HEK293T (cell line): ENCODE measurements at regions not wholly inside any gene's neighbourhood (a gene's known extent, or its start where the extent isn't known, plus 50 kb on each side); places are given as distances from the start of the nearest gene placed in this dataset.

Source experiments
- CTCF ChIA-PET: fragments of 350-600 bp; formaldehyde crosslinking; extraction: SDS; loops from one replicate; lab custom pipeline; 2021; ENCODE audit warnings: antibody characterized with exemption, inconsistent platforms; lab: Yijun Ruan, JAX
- POLR2A ChIA-PET: fragments of 350-600 bp; formaldehyde crosslinking; extraction: SDS; loops from one replicate; lab custom pipeline; 2020; ENCODE audit warnings: antibody characterized with exemption, inconsistent platforms; lab: Yijun Ruan, JAX
- DNase-seq: peaks from one replicate; pipeline ENCODE4 v3.0.0; 2012; ENCODE audit warnings: mixed read lengths; ENCODE audit errors: extremely low spot score
- ARNT ChIP-seq: fragments of 450-650 bp; IDR thresholded peaks from 2 replicates; pipeline ENCODE4 v1.6.1; 2017; ENCODE audit warnings: mild to moderate bottlenecking
- BHLHE40 ChIP-seq: fragments of 450-650 bp; IDR thresholded peaks from 2 replicates; pipeline ENCODE4 v1.6.1; 2016; ENCODE audit warnings: mild to moderate bottlenecking, moderate library complexity, borderline replicate concordance
- CTBP1 ChIP-seq: fragments of 450-650 bp; IDR thresholded peaks from 2 replicates; pipeline ENCODE4 v1.6.1; 2016; ENCODE audit warnings: borderline replicate concordance
- ELF4 ChIP-seq: fragments of 450-650 bp; IDR thresholded peaks from 2 replicates; pipeline ENCODE4 v1.6.1; 2017; ENCODE audit warnings: antibody characterized with exemption
- FOXA1 ChIP-seq: fragments of 450-650 bp; IDR thresholded peaks from 2 replicates; pipeline ENCODE4 v1.6.1; 2016; ENCODE audit warnings: mild to moderate bottlenecking
- FOXK2 ChIP-seq: fragments of 450-650 bp; IDR thresholded peaks from 2 replicates; pipeline ENCODE4 v1.6.1; 2016; ENCODE audit warnings: mild to moderate bottlenecking
- FOXM1 ChIP-seq: fragments of 450-650 bp; IDR thresholded peaks from 2 replicates; pipeline ENCODE4 v1.6.1; 2017; ENCODE audit warnings: mild to moderate bottlenecking, borderline replicate concordance
- HDGF ChIP-seq: fragments of 450-650 bp; IDR thresholded peaks from 2 replicates; pipeline ENCODE4 v1.6.1; 2017; ENCODE audit warnings: antibody characterized with exemption, borderline replicate concordance
- L3MBTL2 ChIP-seq: fragments of 450-650 bp; conservative IDR thresholded peaks from 2 replicates; pipeline ENCODE4 v1.6.1; 2016; ENCODE audit warnings: mild to moderate bottlenecking
- LEF1 ChIP-seq: fragments of 450-650 bp; IDR thresholded peaks from 2 replicates; pipeline ENCODE4 v1.6.1; 2017; ENCODE audit warnings: mild to moderate bottlenecking, borderline replicate concordance
- NFRKB ChIP-seq: fragments of 450-650 bp; IDR thresholded peaks from 2 replicates; pipeline ENCODE4 v1.6.1; 2016; ENCODE audit warnings: mild to moderate bottlenecking, moderate library complexity
- SP1 ChIP-seq: fragments of 450-650 bp; IDR thresholded peaks from 2 replicates; pipeline ENCODE4 v1.6.1; 2017
- SUZ12 ChIP-seq: fragments of 450-650 bp; IDR thresholded peaks from 2 replicates; pipeline ENCODE4 v1.6.1; 2016; ENCODE audit warnings: mild to moderate bottlenecking
- TARDBP ChIP-seq: fragments of 450-650 bp; IDR thresholded peaks from 2 replicates; pipeline ENCODE4 v1.6.1; 2016
- ZNF384 ChIP-seq: fragments of 450-650 bp; IDR thresholded peaks from 2 replicates; pipeline ENCODE4 v1.6.1; 2016
- TF ChIP-seq, protein P1 (sequence below): fragments of 450-650 bp; IDR thresholded peaks from 2 replicates; pipeline ENCODE4 v1.6.1; 2016

DNA sequence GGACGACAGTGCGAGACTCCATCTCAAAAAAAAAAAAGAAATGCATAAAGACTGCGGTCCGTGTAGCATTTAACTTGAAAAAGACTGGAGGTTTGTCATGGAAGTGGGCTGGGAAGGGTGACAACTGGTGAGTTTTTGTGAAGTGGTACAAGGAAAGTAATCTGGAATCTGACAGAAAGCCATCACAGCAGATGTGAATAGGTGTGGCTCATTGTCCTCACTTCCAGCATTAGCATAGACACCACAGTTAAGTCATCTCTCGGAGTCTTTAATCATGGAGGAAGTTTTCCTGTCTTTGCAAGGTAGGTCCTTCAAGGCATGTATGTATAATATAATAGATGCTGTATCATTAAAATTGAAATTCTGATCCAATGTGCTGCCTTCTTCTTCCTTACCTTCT lies 453.2 kb downstream of the TFAP2A start:
- DNase-seq: no peak
- TF ChIP-seq FOXA1 (no peak), LEF1 (no peak), ZNF384 (no peak), SUZ12 (no peak), ELF4 (no peak), SP1 (no peak), FOXK2 (no peak), FOXM1 (no peak), L3MBTL2 (no peak), NFRKB (no peak), HDGF (no peak), CTBP1 (no peak), TARDBP (no peak), BHLHE40 (no peak), ARNT (no peak)
- TF ChIP-seq, protein P1, sequence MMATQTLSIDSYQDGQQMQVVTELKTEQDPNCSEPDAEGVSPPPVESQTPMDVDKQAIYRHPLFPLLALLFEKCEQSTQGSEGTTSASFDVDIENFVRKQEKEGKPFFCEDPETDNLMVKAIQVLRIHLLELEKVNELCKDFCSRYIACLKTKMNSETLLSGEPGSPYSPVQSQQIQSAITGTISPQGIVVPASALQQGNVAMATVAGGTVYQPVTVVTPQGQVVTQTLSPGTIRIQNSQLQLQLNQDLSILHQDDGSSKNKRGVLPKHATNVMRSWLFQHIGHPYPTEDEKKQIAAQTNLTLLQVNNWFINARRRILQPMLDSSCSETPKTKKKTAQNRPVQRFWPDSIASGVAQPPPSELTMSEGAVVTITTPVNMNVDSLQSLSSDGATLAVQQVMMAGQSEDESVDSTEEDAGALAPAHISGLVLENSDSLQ: no peak
- ChIA-PET CTCF (no interaction called here), POLR2A (no interaction called here)

DNA sequence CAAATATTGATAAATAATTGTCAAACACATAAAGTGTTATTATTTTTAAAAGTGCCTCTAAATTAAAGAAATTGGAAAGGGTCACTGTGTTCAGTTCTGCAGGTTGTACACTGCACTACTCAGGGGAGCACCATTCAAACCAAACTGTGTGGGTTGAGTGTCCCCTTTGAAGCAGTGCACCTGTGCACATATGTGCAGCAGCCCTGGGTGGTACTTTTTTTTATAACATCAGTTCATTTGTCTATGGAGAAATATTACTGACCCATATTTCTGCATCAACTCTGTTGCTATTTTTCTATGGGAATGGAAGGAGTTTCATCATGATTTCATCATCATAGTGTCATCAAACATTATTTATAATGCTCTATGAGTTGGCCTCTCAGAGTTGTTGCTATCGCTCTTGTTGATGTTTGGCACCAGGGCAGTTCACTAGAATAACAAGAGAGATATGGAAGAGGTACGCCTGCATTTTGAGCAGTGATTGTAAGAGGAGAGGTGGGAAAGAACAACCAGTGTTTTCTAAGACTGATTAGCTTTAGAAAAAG lies 457.6 kb downstream of the TFAP2A start:
- POLR2A ChIA-PET: no interaction called here

DNA sequence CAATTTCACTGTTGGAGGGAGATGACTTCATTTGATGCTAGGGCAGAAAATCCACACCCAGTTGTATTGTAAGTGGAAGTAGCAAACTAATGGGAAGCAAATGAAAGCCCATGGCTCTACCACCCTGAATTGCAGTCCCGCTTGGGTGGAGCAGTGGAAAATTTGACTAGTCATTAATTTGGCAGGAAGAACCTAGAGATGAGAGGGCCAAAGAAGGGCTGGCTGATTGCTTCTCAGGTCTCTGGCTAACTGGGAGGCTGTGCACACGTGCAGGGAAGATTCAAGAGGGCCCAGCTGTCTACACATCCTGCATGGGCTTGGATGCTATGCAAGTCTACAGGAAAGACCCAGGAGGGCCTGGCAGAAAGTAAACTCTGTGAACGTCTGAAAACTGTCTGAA lies 466.2 kb downstream of the TFAP2A start:
- TF ChIP-seq L3MBTL2 (no peak), ELF4 (no peak), ZNF384 (no peak), FOXM1 (no peak), HDGF (no peak), ARNT (no peak), LEF1 (no peak), FOXA1 (no peak), NFRKB (no peak), SP1 (no peak), FOXK2 (no peak), CTBP1 (no peak), BHLHE40 (no peak)
- TF ChIP-seq, protein P1: no peak
- CTCF ChIA-PET: no interaction called here
- POLR2A ChIA-PET: no interaction called here
- no peak for DNase-seq

More for the DNA sequence above, 457.6 kb downstream of the TFAP2A start:
- no peak for DNase-seq
- TF ChIP-seq SUZ12: no peak
- TF ChIP-seq FOXA1: no peak
- TF ChIP-seq BHLHE40: no peak
- no peak for TF ChIP-seq CTBP1
- TF ChIP-seq, protein P1: no peak
- no peak for TF ChIP-seq ZNF384
- no peak for TF ChIP-seq ELF4
- TF ChIP-seq L3MBTL2: no peak
- TF ChIP-seq HDGF: no peak
- no peak for TF ChIP-seq FOXK2
- no peak for TF ChIP-seq NFRKB
- TF ChIP-seq ARNT: no peak
- TF ChIP-seq LEF1: no peak
- no peak for TF ChIP-seq FOXM1
- TF ChIP-seq SP1: no peak
- CTCF ChIA-PET: no interaction called here

DNA sequence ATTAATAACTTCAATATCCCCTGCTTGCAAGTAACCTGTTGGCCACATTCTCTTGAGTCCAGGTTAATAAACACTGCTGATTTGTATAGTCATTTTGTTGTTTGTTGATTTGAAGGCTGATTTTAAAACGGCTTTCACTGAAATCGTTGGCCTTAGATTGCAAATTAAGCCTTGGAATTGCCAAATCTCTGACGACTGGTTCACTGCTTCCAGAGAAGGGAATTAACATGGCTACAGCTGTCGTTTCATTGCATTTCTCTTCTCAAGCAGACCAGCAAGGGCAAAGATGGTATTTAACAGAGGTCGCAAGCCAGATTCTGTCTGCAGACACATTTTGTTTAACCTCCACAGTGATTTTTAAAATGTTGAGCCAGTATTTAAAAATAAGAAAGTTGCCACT lies 470.9 kb downstream of the TFAP2A start:
- POLR2A ChIA-PET: no interaction called here
- DNase-seq: no peak
- CTCF ChIA-PET: no interaction called here
- no peak for TF ChIP-seq CTBP1
- TF ChIP-seq, protein P1: no peak
- TF ChIP-seq NFRKB: no peak
- no peak for TF ChIP-seq FOXK2
- no peak for TF ChIP-seq LEF1
- TF ChIP-seq L3MBTL2: no peak
- no peak for TF ChIP-seq TARDBP
- TF ChIP-seq BHLHE40: no peak

DNA sequence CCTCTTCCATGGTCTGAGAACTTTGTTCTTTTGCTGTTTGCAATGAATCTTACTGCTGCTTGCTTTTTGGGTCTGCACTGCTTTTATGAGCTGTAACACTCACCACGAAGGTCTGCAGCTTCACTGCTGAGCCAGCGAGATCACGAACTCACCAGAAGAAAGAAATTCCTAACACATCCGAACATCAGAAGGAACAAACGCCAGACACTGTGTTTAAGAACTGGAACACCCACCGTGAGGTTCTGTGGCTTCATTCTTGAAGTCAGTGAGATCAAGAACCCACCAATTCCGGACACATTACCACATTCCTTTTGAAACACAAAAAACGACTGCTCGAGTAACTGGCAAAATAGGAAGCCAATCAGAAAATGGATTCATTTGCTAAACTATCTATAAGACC lies 471.8 kb downstream of the TFAP2A start:
- TF ChIP-seq ELF4 (no peak), HDGF (no peak), L3MBTL2 (no peak), BHLHE40 (no peak), ZNF384 (no peak), FOXK2 (no peak), NFRKB (no peak), FOXA1 (no peak), SUZ12 (no peak), ARNT (no peak), FOXM1 (no peak), TARDBP (no peak), CTBP1 (no peak)
- TF ChIP-seq, protein P1: no peak
- DNase-seq: no peak
- POLR2A ChIA-PET: no interaction called here
- CTCF ChIA-PET: interaction anchor here (0.7 kb wide), 1 partner anchor 85 kb away, joined by 3 read pairs; no protein-coding TSS in a partner anchor
